ENCODE measurements at regions not wholly inside any gene's neighbourhood (a gene's known extent, or its start where the extent isn't known, plus 50 kb on each side); places are given as distances from the start of the nearest gene placed in this dataset.
"Not testable (repeated sequence)": the region's sequence is repeated elsewhere in the genome, so short reads cannot be mapped to it uniquely, and the experiment has no call there.

- not testable (repeated sequence) for TF ChIP-seq CTCF (IDR thresholded peaks at IDR 0.05); TAF1 (IDR thresholded peaks at IDR 0.05; ENCODE audit: borderline replicate concordance, low read depth, low read length)
- TF ChIP-seq, protein P1, sequence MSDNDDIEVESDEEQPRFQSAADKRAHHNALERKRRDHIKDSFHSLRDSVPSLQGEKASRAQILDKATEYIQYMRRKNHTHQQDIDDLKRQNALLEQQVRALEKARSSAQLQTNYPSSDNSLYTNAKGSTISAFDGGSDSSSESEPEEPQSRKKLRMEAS (IDR thresholded peaks at IDR 0.05; ENCODE audit: low read depth) = not testable (repeated sequence)
Observed at GRCh38 chr15:85201118-85201793, 179.1 kb upstream of the AKAP13 start.

Measured in SK-N-SH (cell line).